ENCODE measurements at regions not wholly inside any gene's neighbourhood (a gene's known extent, or its start where the extent isn't known, plus 50 kb on each side); places are given as distances from the start of the nearest gene placed in this dataset.

DNA sequence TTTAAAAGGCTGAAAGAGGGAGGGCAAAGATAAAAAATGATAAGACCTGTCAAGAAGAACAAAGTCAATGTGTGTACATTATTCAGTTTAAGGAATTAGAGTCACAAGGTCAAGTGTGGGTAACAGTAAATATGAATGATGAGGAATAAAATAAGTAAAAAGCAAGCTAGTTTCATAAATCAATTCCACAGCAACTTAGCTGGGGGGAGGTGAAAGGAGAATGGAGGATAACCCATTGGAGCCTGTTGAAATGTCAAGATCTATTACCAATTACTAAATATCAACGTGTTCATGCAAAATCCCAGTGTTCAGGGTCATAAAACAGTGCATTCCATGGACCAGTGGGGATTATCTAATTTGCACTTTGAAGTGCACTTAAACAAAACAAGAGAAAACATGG lies 242.9 kb downstream of the TBX18 start:
- TF ChIP-seq, protein P1, sequence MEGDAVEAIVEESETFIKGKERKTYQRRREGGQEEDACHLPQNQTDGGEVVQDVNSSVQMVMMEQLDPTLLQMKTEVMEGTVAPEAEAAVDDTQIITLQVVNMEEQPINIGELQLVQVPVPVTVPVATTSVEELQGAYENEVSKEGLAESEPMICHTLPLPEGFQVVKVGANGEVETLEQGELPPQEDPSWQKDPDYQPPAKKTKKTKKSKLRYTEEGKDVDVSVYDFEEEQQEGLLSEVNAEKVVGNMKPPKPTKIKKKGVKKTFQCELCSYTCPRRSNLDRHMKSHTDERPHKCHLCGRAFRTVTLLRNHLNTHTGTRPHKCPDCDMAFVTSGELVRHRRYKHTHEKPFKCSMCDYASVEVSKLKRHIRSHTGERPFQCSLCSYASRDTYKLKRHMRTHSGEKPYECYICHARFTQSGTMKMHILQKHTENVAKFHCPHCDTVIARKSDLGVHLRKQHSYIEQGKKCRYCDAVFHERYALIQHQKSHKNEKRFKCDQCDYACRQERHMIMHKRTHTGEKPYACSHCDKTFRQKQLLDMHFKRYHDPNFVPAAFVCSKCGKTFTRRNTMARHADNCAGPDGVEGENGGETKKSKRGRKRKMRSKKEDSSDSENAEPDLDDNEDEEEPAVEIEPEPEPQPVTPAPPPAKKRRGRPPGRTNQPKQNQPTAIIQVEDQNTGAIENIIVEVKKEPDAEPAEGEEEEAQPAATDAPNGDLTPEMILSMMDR (IDR thresholded peaks at IDR 0.05), result no peak
- no peak for TF ChIP-seq POLR2AphosphoS5 (IDR thresholded peaks at IDR 0.05)

Data from stomach (tissue), 4 donors.